AG09309 (cell line): ENCODE measurements at regions not wholly inside any gene's neighbourhood (a gene's known extent, or its start where the extent isn't known, plus 50 kb on each side); places are given as distances from the start of the nearest gene placed in this dataset.
"Not testable (repeated sequence)": the region's sequence is repeated elsewhere in the genome, so short reads cannot be mapped to it uniquely, and the experiment has no call there.

Source experiments
- DNase-seq: peaks from one replicate; pipeline ENCODE4 v3.0.0-alpha.2; 2010; ENCODE audit warnings: low read depth
- H3K4me3 ChIP-seq: 2 replicates; pipeline ENCODE4 v1.5.1; 2011; ENCODE audit warnings: mild to moderate bottlenecking, low read depth, low read length, moderate library complexity; ENCODE audit not compliant: control insufficient read depth
- TF ChIP-seq, protein P1 (sequence below): IDR thresholded peaks from 2 replicates; pipeline ENCODE4 v1.5.1; 2011; ENCODE audit warnings: mild to moderate bottlenecking, low read depth, low read length, inconsistent platforms; ENCODE audit not compliant: insufficient read depth, control insufficient read depth; ENCODE audit errors: missing control alignments

DNA sequence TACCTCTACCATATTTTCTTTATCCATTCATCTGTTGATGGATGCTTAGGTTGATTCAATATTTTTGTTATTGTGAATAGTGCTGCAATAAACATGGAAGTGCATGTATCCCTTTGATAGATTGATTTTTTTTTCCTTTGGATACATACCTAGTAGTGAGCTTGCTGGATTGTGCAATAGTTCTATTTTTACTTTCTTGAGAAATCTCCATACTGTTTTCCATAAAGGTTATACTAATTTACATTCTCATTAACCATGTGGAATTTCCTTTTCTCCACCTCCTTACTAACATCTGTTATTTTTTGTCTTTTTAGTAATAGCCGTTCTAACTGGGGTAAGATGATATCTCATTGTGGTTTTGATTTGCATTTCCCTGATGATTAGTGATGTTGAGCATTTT, 124.6 kb upstream of the TOX3 start:
- DNase-seq: no peak
- TF ChIP-seq, protein P1, sequence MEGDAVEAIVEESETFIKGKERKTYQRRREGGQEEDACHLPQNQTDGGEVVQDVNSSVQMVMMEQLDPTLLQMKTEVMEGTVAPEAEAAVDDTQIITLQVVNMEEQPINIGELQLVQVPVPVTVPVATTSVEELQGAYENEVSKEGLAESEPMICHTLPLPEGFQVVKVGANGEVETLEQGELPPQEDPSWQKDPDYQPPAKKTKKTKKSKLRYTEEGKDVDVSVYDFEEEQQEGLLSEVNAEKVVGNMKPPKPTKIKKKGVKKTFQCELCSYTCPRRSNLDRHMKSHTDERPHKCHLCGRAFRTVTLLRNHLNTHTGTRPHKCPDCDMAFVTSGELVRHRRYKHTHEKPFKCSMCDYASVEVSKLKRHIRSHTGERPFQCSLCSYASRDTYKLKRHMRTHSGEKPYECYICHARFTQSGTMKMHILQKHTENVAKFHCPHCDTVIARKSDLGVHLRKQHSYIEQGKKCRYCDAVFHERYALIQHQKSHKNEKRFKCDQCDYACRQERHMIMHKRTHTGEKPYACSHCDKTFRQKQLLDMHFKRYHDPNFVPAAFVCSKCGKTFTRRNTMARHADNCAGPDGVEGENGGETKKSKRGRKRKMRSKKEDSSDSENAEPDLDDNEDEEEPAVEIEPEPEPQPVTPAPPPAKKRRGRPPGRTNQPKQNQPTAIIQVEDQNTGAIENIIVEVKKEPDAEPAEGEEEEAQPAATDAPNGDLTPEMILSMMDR: no peak
- H3K4me3 ChIP-seq: no peak overlapping the region

DNA sequence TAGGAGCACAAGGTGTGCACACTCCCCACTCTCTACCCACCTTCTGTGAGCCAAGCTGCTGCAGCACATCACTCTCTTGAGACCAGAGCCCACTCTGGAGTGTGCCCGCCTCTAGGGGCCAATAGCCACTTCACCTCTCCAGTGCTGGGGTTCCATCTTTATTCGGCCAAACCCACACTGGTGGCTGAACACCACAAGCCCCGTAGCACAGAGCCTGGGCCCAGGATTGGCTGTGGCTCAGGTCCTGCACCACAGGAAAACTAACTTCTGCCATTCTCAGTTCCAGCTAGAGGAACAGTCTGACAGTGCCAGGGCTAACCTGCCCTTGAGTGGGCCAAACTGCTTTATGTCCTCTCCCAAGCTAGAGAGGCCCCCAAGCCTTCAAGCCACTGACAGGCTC, 111.0 kb upstream of the TOX3 start:
- no peak for DNase-seq
- H3K4me3 ChIP-seq: no peak overlapping the region
- TF ChIP-seq, protein P1: no peak

DNA sequence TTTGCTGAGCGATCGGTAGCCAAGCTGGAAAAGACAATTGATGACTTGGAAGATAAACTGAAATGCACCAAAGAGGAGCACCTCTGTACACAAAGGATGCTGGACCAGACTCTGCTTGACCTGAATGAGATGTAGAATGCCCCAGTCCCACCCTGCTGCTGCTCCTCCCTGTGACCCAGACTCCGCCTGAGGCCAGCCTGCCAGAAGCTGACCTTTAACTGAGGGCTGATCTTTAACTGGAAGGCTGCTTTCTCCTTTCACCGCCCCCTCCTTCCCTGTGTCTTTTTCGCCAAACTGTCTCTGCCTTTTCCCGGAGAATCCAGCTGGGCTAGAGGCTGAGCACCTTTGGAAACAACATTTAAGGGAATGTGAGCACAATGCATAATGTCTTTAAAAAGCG, 109.0 kb upstream of the TOX3 start:
- H3K4me3 ChIP-seq, DNase-seq: not testable (repeated sequence)

DNA sequence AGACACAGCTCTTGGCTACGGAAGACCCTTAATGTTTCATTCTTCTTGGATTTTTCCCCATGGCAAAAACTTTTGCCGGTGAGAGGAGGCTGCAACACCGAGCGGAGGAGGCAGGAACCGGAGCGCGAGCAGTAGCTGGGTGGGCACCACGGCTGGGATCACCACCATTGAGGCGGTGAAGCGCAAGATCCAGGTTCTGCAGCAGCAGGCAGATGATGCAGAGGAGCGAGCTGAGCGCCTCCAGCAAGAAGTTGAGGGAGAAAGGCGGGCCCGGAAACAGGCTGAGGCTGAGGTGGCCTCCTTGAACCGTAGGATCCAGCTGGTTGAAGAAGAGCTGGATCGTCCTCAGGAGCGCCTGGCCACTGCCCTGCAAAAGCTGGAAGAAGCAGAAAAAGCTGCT, 108.2 kb upstream of the TOX3 start:
- not testable (repeated sequence) for H3K4me3 ChIP-seq, DNase-seq

DNA sequence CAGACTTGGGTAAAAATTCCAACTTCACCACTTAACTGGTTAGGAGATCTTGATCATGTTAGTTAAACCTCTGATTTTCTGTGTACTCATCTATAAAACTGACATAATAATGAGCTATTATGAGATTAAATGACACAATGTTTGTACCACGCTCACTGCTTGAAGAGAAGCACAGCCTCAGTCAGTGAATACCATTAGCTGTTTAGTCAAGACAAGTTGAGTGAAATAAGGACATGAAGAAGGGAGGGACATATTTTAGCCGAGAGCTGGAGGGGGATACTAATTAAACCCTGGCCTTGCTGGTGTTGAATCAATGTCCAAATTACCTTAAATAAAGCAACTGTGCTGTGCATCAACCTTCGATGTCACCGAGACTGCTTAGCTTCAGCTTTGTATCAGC, 105.1 kb upstream of the TOX3 start:
- DNase-seq: no peak
- TF ChIP-seq, protein P1: no peak
- no peak overlapping the region for H3K4me3 ChIP-seq

DNA sequence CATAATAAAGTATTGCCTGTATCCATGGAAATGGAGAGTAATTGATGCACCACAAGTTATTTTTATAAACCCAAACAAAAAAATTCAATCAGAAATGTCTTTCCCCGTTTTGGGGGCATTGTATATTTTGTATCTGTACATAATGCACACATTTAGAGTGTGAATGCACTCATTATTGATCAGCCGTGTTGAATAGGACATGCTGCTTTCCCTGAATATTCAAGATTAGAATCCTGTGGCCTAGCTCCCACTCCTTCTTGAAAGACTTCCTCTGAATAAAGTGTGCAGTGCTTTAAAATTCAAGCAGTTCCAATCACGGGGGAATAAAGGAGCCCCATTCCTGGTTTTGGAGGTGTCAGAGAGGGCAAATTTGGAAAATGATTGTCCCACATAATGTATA, 103.8 kb upstream of the TOX3 start:
- DNase-seq: no peak
- no peak overlapping the region for H3K4me3 ChIP-seq
- TF ChIP-seq, protein P1: no peak

DNA sequence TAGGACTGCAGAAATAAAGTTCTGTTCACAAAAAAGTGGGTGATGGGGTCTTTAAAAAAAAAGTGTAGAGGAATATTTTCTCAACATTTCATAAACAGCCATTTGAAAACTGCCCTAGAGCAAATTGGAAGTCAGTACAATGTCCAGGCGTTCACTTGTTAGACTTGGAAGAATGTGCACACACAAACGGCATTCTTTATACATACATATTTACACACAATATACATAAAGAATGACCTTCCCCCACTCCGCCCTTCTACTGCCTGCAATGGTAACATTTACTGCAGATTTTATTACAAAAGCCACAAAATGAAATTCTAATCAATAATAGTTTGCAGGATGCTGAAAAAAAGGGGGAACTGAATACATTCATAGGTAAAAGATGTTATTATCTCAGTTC, 103.4 kb upstream of the TOX3 start:
- DNase-seq: no peak
- TF ChIP-seq, protein P1: no peak
- H3K4me3 ChIP-seq: no peak overlapping the region

DNA sequence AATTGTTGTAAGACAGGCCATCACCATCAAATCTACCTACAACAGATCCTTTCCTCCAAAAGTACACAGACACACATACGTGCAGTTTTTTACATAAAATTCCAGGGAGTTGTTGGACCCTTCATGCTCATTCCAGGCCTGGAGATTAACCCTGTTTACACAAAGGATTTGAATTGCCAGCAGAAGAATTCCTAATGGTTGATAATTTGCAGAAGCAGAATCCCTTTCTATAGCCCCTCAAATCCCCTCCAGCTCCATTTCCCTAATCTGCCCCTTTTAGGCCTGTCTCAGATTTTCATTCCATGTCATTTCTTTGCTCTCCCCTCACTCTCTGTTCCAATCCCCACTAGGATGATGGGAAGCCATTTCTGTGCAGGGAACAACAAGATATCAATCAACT, 102.9 kb upstream of the TOX3 start:
- DNase-seq: no peak
- TF ChIP-seq, protein P1: no peak
- no peak overlapping the region for H3K4me3 ChIP-seq
